Pons (tissue), 1 donor: ENCODE measurements at regions not wholly inside any gene's neighbourhood (a gene's known extent, or its start where the extent isn't known, plus 50 kb on each side); places are given as distances from the start of the nearest gene placed in this dataset.
A peak's percentile ranks its signal among the peaks of the same experiment; 100 is the strongest.
"Not testable (repeated sequence)": the region's sequence is repeated elsewhere in the genome, so short reads cannot be mapped to it uniquely, and the experiment has no call there.

Source experiments
- DNase-seq: peaks from one replicate; pipeline ENCODE4 v3.0.0-alpha.2; 2016; ENCODE audit warnings: low spot score

GRCh38 chr2:8501061-8501720 lies 180.7 kb upstream of the ID2 start:
- DNase-seq = no peak

- DNase-seq = no peak
Observed at GRCh38 chr2:8502316-8502715, 179.5 kb upstream of the ID2 start.

- DNase-seq = no peak
Observed at GRCh38 chr2:8505311-8505920, 176.4 kb upstream of the ID2 start.

- DNase-seq = no peak
Observed at GRCh38 chr2:8506746-8507145, 175.1 kb upstream of the ID2 start.

- no peak for DNase-seq
Observed at GRCh38 chr2:8508766-8509165, 173.1 kb upstream of the ID2 start.

GRCh38 chr2:8509621-8510020 lies 172.2 kb upstream of the ID2 start:
- DNase-seq = no peak

- not testable (repeated sequence) for DNase-seq
Observed at GRCh38 chr2:8510055-8510454, 171.8 kb upstream of the ID2 start.

GRCh38 chr2:8510519-8510918 lies 171.3 kb upstream of the ID2 start:
- no peak for DNase-seq

GRCh38 chr2:8511868-8512612 lies 169.8 kb upstream of the ID2 start:
- no peak for DNase-seq

- no peak for DNase-seq
Observed at GRCh38 chr2:8513601-8514273, 168.1 kb upstream of the ID2 start.

- no peak for DNase-seq
Observed at GRCh38 chr2:8514274-8514662, 167.6 kb upstream of the ID2 start.

GRCh38 chr2:8514796-8515758 lies 166.8 kb upstream of the ID2 start:
- peak; percentile 66 for DNase-seq

GRCh38 chr2:8515864-8516533 lies 165.9 kb upstream of the ID2 start:
- DNase-seq = no peak

GRCh38 chr2:8517850-8518498 lies 163.9 kb upstream of the ID2 start:
- no peak for DNase-seq

GRCh38 chr2:8518979-8519668 lies 162.7 kb upstream of the ID2 start:
- DNase-seq = no peak

- DNase-seq = no peak
Observed at GRCh38 chr2:8520791-8521344, 161.0 kb upstream of the ID2 start.

- no peak for DNase-seq
Observed at GRCh38 chr2:8522687-8523086, 159.2 kb upstream of the ID2 start.

GRCh38 chr2:8524388-8524787 lies 157.5 kb upstream of the ID2 start:
- no peak for DNase-seq

- DNase-seq = no peak
Observed at GRCh38 chr2:8524823-8525222, 157.0 kb upstream of the ID2 start.

- DNase-seq = no peak
Observed at GRCh38 chr2:8525236-8525581, 156.6 kb upstream of the ID2 start.
